HepG2 (cell line): ENCODE measurements at regions not wholly inside any gene's neighbourhood (a gene's known extent, or its start where the extent isn't known, plus 50 kb on each side); places are given as distances from the start of the nearest gene placed in this dataset.
A peak's percentile ranks its signal among the peaks of the same experiment; 100 is the strongest.

Source experiments
- ATF1 ChIP-seq: IDR thresholded peaks from 2 replicates; pipeline ENCODE4 v1.6.1; 2016; ENCODE audit warnings: mild to moderate bottlenecking, control low read depth
- BCL6 ChIP-seq: IDR thresholded peaks from 2 replicates; pipeline ENCODE4 v1.6.1; 2016; ENCODE audit warnings: missing genetic modification reagents, missing compliant biosample characterization
- ETS1 ChIP-seq: sonication (generic); formaldehyde crosslinking; IDR thresholded peaks from 2 replicates; pipeline ENCODE4 v1.4.0; 2020; ENCODE audit warnings: missing genetic modification reagents
- FOXA1 ChIP-seq, 2 experiments: fragments of 450-650 bp in 1 of 2; sonication (generic) in 1 of 2; formaldehyde crosslinking in 1 of 2; IDR thresholded peaks; 2 replicates each; pipeline versions ENCODE4 v1.4.0 to v1.6.1; 2016 to 2020; ENCODE audit warnings: missing genetic modification reagents in 1 of 2
- FOXA3 ChIP-seq: IDR thresholded peaks from 2 replicates; pipeline ENCODE4 v1.6.1; 2016; ENCODE audit warnings: missing genetic modification reagents, missing compliant biosample characterization
- ISL2 ChIP-seq: sonication (generic); formaldehyde crosslinking; IDR thresholded peaks from 2 replicates; pipeline ENCODE4 v1.5.0; 2020; ENCODE audit warnings: missing genetic modification reagents
- SIN3A ChIP-seq: IDR thresholded peaks from 2 replicates; pipeline ENCODE4 v1.6.1; 2011; ENCODE audit warnings: low read depth, mild to moderate bottlenecking, control low read depth, low read length, borderline replicate concordance
- SNAI1 ChIP-seq: sonication (generic); formaldehyde crosslinking; IDR thresholded peaks from 2 replicates; pipeline ENCODE4 v1.5.0; 2020; ENCODE audit warnings: mild to moderate bottlenecking, missing genetic modification reagents, borderline replicate concordance
- SOX13 ChIP-seq, 3 experiments: fragments of 450-650 bp in 1 of 3; sonication (generic) in 1 of 3; formaldehyde crosslinking in 1 of 3; IDR thresholded peaks in 2 of 3; conservative IDR thresholded peaks in 1 of 3; 2 replicates each; pipeline versions ENCODE4 v1.5.0 to v1.6.1; 2016 to 2020; ENCODE audit warnings: antibody characterized with exemption in 1 of 3, mild to moderate bottlenecking in 1 of 3, missing compliant biosample characterization in 1 of 3, missing genetic modification reagents in 1 of 3, moderate library complexity in 1 of 3
- ZBTB39 ChIP-seq: sonication (generic); formaldehyde crosslinking; IDR thresholded peaks from 2 replicates; pipeline ENCODE4 v1.5.0; 2020; ENCODE audit warnings: missing genetic modification reagents
- ZBTB7A ChIP-seq: sonication (generic); formaldehyde crosslinking; IDR thresholded peaks from 2 replicates; pipeline ENCODE4 v1.8.0; 2022; ENCODE audit warnings: mild to moderate bottlenecking, missing genetic modification reagents
- ZKSCAN8 ChIP-seq: IDR thresholded peaks from 2 replicates; pipeline ENCODE4 v1.6.1; 2016; ENCODE audit warnings: borderline replicate concordance, missing genetic modification reagents, missing compliant biosample characterization
- ZNF124 ChIP-seq: sonication (generic); formaldehyde crosslinking; IDR thresholded peaks from 2 replicates; pipeline ENCODE4 v1.4.0; 2020; ENCODE audit warnings: missing genetic modification reagents
- ZNF225 ChIP-seq: sonication (generic); formaldehyde crosslinking; IDR thresholded peaks from 2 replicates; pipeline ENCODE4 v1.4.0; 2020; ENCODE audit warnings: mild to moderate bottlenecking, missing genetic modification reagents
- ZNF256 ChIP-seq: sonication (generic); formaldehyde crosslinking; conservative IDR thresholded peaks from 2 replicates; pipeline ENCODE4 v1.4.0; 2020; ENCODE audit warnings: missing genetic modification reagents
- TF ChIP-seq, protein P1 (sequence below): sonication (generic); formaldehyde crosslinking; IDR thresholded peaks from 2 replicates; pipeline ENCODE4 v1.5.0; 2020; ENCODE audit warnings: mild to moderate bottlenecking, missing genetic modification reagents
- TF ChIP-seq, protein P2 (sequence below): sonication (generic); formaldehyde crosslinking; IDR thresholded peaks from 2 replicates; pipeline ENCODE4 v1.4.0; 2020; ENCODE audit warnings: missing genetic modification reagents, borderline replicate concordance
- TF ChIP-seq, protein P3 (sequence below): sonication (generic); formaldehyde crosslinking; IDR thresholded peaks from 2 replicates; pipeline ENCODE4 v1.5.0; 2020; ENCODE audit warnings: mild to moderate bottlenecking, low read depth, missing genetic modification reagents, borderline replicate concordance
- TF ChIP-seq, protein P4 (sequence below): sonication (generic); formaldehyde crosslinking; IDR thresholded peaks from 2 replicates; pipeline ENCODE4 v1.4.0; 2020; ENCODE audit warnings: mild to moderate bottlenecking, missing genetic modification reagents

DNA sequence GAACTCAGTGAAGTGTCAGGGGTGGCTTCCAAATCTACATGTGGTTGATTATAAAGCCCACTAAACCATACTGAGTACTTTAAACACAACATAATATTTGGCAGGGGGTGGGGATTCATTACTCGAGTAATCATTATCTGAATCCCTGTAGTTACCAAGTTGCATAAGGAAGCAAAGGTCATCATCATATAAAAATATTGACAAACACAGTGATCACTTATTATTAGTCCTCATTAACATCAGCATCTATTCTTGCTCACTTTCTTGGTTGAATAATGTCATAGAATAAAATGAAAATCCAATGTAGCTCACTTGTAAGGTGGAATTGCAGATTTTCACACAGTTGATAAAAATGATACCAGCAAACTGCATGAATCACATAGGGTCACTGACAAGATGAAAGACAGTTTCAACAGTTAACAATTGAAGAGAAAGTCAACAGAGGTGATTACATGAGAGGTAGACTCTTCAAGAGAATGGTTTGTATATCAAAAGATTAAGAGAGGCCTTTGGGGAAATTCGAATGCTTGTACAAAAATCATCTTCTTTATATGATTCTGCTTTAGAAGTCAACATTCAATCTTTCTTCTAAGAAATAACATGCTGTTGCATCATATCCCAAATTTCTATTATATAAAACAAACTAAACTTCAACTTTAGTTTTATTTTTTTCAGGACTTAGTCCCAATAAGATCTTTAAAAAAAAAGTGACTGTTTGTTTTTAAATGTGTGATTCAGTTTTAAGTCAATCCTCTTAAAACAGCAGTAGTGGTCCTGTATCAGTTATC lies 185.5 kb upstream of the KLF14 start (continued):
- 0 out of 2 replicates have a peak, but pooled peaks have one; percentile 12 for TF ChIP-seq BCL6
- TF ChIP-seq SNAI1 (CRISPR knock-in tag), result no peak
- no peak for TF ChIP-seq ZBTB7A (CRISPR knock-in tag)
- TF ChIP-seq, protein P1, sequence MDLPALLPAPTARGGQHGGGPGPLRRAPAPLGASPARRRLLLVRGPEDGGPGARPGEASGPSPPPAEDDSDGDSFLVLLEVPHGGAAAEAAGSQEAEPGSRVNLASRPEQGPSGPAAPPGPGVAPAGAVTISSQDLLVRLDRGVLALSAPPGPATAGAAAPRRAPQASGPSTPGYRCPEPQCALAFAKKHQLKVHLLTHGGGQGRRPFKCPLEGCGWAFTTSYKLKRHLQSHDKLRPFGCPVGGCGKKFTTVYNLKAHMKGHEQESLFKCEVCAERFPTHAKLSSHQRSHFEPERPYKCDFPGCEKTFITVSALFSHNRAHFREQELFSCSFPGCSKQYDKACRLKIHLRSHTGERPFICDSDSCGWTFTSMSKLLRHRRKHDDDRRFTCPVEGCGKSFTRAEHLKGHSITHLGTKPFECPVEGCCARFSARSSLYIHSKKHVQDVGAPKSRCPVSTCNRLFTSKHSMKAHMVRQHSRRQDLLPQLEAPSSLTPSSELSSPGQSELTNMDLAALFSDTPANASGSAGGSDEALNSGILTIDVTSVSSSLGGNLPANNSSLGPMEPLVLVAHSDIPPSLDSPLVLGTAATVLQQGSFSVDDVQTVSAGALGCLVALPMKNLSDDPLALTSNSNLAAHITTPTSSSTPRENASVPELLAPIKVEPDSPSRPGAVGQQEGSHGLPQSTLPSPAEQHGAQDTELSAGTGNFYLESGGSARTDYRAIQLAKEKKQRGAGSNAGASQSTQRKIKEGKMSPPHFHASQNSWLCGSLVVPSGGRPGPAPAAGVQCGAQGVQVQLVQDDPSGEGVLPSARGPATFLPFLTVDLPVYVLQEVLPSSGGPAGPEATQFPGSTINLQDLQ (CRISPR knock-in tag), result no peak
- peak; percentile 48 for TF ChIP-seq FOXA3 (CRISPR knock-in tag)
- TF ChIP-seq ZBTB39 (CRISPR knock-in tag), result 0 out of 2 replicates have a peak, but pooled peaks have one; percentile 41
- no peak for TF ChIP-seq ZNF256 (CRISPR knock-in tag)
- no peak for TF ChIP-seq SIN3A
- no peak for TF ChIP-seq ZNF225 (CRISPR knock-in tag)
- TF ChIP-seq, protein P2, sequence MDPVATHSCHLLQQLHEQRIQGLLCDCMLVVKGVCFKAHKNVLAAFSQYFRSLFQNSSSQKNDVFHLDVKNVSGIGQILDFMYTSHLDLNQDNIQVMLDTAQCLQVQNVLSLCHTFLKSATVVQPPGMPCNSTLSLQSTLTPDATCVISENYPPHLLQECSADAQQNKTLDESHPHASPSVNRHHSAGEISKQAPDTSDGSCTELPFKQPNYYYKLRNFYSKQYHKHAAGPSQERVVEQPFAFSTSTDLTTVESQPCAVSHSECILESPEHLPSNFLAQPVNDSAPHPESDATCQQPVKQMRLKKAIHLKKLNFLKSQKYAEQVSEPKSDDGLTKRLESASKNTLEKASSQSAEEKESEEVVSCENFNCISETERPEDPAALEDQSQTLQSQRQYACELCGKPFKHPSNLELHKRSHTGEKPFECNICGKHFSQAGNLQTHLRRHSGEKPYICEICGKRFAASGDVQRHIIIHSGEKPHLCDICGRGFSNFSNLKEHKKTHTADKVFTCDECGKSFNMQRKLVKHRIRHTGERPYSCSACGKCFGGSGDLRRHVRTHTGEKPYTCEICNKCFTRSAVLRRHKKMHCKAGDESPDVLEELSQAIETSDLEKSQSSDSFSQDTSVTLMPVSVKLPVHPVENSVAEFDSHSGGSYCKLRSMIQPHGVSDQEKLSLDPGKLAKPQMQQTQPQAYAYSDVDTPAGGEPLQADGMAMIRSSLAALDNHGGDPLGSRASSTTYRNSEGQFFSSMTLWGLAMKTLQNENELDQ, result no peak
- TF ChIP-seq ISL2 (CRISPR knock-in tag), result 0 out of 2 replicates have a peak, but pooled peaks have one; percentile 27
- TF ChIP-seq FOXA1 (IDR thresholded peaks at IDR 0.05), result no peak
- peak; percentile 49; the same call in 1 of the 2 replicates for TF ChIP-seq FOXA1 (CRISPR knock-in tag; IDR thresholded peaks at IDR 0.05)
- TF ChIP-seq, protein P3, sequence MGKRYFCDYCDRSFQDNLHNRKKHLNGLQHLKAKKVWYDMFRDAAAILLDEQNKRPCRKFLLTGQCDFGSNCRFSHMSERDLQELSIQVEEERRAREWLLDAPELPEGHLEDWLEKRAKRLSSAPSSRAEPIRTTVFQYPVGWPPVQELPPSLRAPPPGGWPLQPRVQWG (CRISPR knock-in tag), result no peak
- TF ChIP-seq, protein P4, sequence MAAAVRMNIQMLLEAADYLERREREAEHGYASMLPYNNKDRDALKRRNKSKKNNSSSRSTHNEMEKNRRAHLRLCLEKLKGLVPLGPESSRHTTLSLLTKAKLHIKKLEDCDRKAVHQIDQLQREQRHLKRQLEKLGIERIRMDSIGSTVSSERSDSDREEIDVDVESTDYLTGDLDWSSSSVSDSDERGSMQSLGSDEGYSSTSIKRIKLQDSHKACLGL (CRISPR knock-in tag), result no peak
- TF ChIP-seq ZKSCAN8, result no peak
- no peak for TF ChIP-seq SOX13 (IDR thresholded peaks at IDR 0.05)
- TF ChIP-seq SOX13 (CRISPR knock-in tag; conservative IDR thresholded peaks at IDR 0.05 in 1 of 2, IDR thresholded peaks at IDR 0.05 in 1 of 2), result peak in 1 of 2 experiments; percentile 70; a peak in 1 of 4 replicates
- TF ChIP-seq ZNF124, result no peak
- TF ChIP-seq ATF1 (CRISPR knock-in tag), result no peak
- TF ChIP-seq ETS1 (CRISPR knock-in tag), result no peak
